RKO (cell line): ENCODE measurements at regions not wholly inside any gene's neighbourhood (a gene's known extent, or its start where the extent isn't known, plus 50 kb on each side); places are given as distances from the start of the nearest gene placed in this dataset.

Experiments used
- DNase-seq: peaks from one replicate; pipeline ENCODE4 v3.0.0-alpha.2; 2016; ENCODE audit warnings: low spot score

- DNase-seq: no peak
Observed at GRCh38 chr3:76432396-76432795, 607.5 kb upstream of the ROBO2 start.

DNA sequence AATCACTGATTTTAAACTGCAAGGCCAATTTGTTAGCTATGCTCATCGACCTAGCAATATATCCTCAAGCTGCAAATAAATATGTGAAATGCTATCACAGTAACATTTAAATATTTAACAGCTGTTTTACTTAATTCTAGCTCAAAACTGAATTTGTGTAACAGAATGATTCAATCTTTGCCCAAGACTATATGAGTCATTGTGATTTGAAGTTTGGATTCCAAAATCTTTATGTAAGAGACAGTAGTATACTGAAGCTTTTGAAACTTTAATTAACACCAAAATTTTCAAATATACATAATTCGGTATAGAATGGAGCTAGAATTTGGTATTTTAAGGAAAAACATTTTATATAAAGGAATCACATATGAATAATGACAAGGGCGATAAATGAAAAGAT lies 603.0 kb upstream of the ROBO2 start:
- no peak for DNase-seq

GRCh38 chr3:76438971-76439370 lies 600.9 kb upstream of the ROBO2 start:
- no peak for DNase-seq

- no peak for DNase-seq
Observed at GRCh38 chr3:76442374-76442915, 597.5 kb upstream of the ROBO2 start.

GRCh38 chr3:76456322-76456721 lies 583.6 kb upstream of the ROBO2 start:
- no peak for DNase-seq

DNA sequence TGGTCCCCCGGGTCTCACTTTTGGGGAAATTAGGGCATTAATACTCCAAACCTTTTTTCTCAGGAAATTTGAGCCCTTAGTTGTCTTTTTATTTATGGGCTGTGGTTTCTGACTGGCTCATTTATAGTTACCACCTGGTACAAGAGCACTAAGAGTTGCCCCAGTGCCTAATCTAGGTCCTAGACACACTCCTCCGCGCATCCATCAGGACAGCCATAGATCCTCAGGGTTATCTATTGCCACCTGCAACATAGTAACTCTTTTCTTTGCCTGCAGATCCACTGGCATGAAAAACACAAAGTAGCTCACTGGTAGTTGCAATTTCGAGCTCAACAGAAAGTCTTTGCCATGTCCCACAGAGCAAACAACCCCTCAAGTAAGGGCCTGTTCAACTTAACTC lies 576.4 kb upstream of the ROBO2 start:
- no peak for DNase-seq

DNA sequence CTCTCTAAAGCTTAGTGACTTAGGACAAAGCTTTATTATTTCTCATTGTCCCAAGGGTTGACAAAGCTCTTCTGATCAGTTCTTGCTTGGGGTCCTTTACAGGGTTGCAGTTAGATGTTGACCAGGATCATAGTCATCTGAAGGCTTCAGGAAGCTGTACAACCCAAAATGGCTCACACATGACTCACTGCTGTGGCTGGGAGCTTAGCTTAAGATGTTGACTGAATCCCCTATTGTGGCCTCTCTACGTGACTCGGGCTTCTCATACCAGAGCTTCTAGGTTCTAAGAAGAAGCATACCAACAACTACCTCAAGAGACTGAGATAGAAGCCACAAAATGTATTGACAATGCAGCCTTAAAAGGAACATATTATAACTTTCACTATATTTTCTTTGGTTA lies 569.6 kb upstream of the ROBO2 start:
- DNase-seq: peak; percentile 46

- no peak for DNase-seq
Observed at GRCh38 chr3:76474632-76475031, 565.3 kb upstream of the ROBO2 start.

- DNase-seq: no peak
Observed at GRCh38 chr3:76479161-76479650, 560.7 kb upstream of the ROBO2 start.

DNA sequence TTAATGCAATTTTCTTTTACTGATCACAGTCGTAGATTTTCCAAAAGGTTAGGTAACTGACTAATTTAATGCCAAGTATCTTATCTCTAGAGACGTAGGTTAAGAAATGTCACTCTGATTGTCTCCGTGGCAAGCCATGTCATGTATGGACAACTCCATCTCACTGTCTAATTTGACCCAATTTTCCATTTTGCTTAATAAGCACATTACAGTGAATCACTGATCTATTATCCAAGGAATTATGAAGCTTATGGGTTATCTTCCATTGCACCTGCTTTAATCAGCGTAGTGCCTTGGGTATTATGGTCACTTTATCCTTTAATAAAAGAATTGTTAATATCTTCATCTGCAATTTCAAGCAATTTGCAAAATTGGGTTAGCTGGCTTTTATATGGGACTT lies 557.4 kb upstream of the ROBO2 start:
- DNase-seq: no peak

- no peak for DNase-seq
Observed at GRCh38 chr3:76487446-76487845, 552.5 kb upstream of the ROBO2 start.

- DNase-seq: no peak
Observed at GRCh38 chr3:76490064-76490463, 549.8 kb upstream of the ROBO2 start.

DNA sequence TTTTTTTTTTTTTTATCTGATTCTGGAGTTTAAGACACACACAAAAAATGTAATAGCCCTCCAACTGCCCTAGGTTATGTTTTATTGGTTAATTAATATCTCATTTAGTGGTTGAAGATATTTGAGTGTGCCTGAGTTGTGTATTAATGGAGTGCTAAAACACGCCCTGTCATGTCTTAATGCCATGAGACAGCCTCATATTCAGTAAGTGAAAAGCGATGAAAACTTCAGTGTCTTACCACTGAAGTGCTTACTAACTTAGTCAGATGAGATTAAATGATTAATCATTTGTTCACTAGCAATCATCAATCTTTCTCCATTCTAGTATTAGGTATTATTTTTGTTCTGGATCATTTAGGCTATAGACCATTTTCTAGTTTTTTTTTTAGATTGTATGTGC lies 544.7 kb upstream of the ROBO2 start:
- no peak for DNase-seq

DNA sequence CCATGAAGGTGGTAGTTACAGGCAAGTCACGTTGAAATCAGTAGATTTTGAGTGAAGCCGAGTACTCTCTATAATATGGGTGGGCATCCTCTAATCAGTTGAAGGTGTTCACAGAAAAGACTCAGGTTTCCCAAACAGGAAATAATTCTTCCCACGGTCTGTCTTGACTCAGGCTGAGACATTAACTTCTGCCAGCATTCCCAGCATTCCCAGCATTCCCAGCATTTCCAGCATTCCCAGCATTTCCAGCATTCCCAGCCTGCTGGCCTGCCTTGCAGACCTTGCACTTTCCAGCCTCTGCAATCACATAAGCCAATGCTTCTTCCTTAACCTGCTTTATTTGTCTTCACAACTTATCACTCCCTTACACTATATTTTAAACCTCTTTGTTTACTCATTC lies 542.3 kb upstream of the ROBO2 start:
- no peak for DNase-seq

DNA sequence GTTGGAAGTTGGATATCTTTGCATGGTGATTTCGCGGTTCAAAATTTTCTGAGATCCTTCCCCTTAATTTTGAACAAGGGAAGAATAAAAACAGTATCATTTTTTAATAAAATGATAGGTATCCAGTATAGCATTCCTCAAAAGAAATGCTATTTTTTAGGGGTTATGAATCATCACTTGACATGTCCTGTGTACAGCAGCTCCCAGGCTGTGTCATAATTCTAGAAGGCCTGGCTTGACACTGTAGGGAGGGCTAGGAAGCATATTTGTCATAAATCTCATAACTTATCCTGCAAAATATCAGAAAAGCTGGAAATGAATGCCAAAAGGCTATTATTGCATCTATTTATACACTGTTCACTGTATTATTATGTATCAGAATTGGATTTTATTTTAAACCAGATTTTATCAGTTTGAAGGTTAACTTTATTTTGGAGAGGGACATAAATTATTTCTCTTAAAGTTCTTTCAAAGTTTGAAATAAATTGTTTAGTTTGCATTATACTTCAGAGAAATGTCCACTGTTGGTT lies 539.1 kb upstream of the ROBO2 start:
- no peak for DNase-seq

- DNase-seq: no peak
Observed at GRCh38 chr3:76501315-76501714, 538.6 kb upstream of the ROBO2 start.

GRCh38 chr3:76502076-76502475 lies 537.8 kb upstream of the ROBO2 start:
- no peak for DNase-seq

- DNase-seq: no peak
Observed at GRCh38 chr3:76505202-76505845, 534.6 kb upstream of the ROBO2 start.

- DNase-seq: no peak
Observed at GRCh38 chr3:76509179-76509830, 530.6 kb upstream of the ROBO2 start.

DNA sequence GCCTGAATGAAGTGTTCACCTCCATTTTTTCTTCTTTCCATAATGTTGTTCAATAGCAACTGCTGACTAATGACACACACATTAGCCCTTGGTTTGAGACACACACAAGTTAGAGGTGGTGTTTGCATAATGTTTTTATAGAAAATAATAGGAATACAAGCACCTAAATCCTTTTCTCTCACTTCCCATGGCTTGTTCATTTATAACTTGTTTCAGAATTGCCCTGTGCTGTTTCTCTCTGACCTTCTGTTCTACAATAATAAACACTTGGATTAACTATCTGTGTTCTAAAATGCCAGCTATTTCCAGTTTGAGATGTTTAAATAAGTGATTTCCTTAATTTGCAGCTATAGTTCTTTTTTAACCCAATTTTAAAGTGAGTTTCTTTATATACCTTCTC lies 525.1 kb upstream of the ROBO2 start:
- DNase-seq: no peak

DNA sequence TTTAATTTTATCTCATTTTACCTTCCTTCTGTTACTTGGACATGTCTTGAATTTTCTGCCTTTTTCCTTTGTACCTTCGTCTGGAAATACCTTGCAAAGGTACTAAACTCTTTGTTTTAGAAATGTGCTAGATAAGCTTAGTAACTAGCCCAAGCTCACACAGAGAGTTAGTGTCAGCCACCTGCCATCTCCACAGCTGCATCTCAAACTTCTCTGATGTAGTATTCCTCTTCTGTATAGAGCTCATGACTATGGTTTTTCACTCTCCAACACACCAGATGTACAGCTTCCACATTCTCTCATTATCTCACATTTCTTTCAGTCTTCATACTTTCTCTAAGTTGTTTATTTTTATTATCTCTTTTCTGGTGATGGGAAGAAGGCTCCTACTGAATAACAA lies 516.6 kb upstream of the ROBO2 start:
- no peak for DNase-seq

GRCh38 chr3:76525726-76526125 lies 514.2 kb upstream of the ROBO2 start:
- no peak for DNase-seq

- no peak for DNase-seq
Observed at GRCh38 chr3:76527773-76528172, 512.1 kb upstream of the ROBO2 start.
